Panc1 (cell line): ENCODE measurements at regions not wholly inside any gene's neighbourhood (a gene's known extent, or its start where the extent isn't known, plus 50 kb on each side); places are given as distances from the start of the nearest gene placed in this dataset.

Experiments used
- ATAC-seq: fragments of 200-7000 bp; cut with Tn5 transposase; 2 replicates; pipeline ENCODE4 v1.9.1; 2020; ENCODE audit warnings: mild to moderate bottlenecking, moderate library complexity
- BruUV-seq: library from RNA; stranded (reverse); fragments of 400-500 nt; replicated peaks from 2 replicates; lab custom pipeline; 2021; lab: Mats Ljungman, UMichigan
- CTCF ChIA-PET: fragments of 300-600 bp; sonication (Branson Sonifier 250); formaldehyde crosslinking; loops from one replicate; lab custom pipeline; 2022; ENCODE audit warnings: antibody characterized with exemption; lab: Charles Lee
- POLR2A ChIA-PET: fragments of 300-600 bp; sonication (Branson Sonifier 250); formaldehyde crosslinking; loops from one replicate; lab custom pipeline; 2022; ENCODE audit warnings: antibody characterized with exemption; lab: Charles Lee
- DNase-seq: peaks from one replicate; pipeline ENCODE4 v3.0.0-alpha.2; 2010; ENCODE audit warnings: low read depth, low spot score
- H3K27ac ChIP-seq: 2 replicates; pipeline ENCODE4 v1.5.1; 2011; ENCODE audit warnings: mild to moderate bottlenecking, low read length, inconsistent platforms
- H3K27me3 ChIP-seq: fragments of 200-500 bp; sonication (Bioruptor generic); 2 replicates; pipeline ENCODE4 v1.6.0; 2014; ENCODE audit warnings: low read length, inconsistent platforms; ENCODE audit not compliant: control insufficient read depth, insufficient read depth
- H3K36me3 ChIP-seq: fragments of 200-500 bp; sonication (Bioruptor generic); 2 replicates; pipeline ENCODE4 v1.5.1; 2014; ENCODE audit warnings: inconsistent platforms, mild to moderate bottlenecking, low read length, moderate library complexity; ENCODE audit not compliant: control insufficient read depth, insufficient read depth
- H3K4me1 ChIP-seq: 2 replicates; pipeline ENCODE4 v1.5.1; 2011; ENCODE audit warnings: inconsistent platforms, mild to moderate bottlenecking, low read length, moderate library complexity; ENCODE audit not compliant: control insufficient read depth, insufficient read depth
- H3K4me3 ChIP-seq, 2 experiments: 2 replicates each; pipeline ENCODE4 v1.5.1; 2011 to 2012; ENCODE audit warnings: low read depth in 2 of 2, low read length in 2 of 2, mild to moderate bottlenecking in 2 of 2, inconsistent platforms in 1 of 2, moderate library complexity in 1 of 2
- H3K9me3 ChIP-seq: fragments of 200-500 bp; sonication (Bioruptor generic); 2 replicates; pipeline ENCODE4 v1.5.1; 2014; ENCODE audit warnings: low read depth, mild to moderate bottlenecking, inconsistent platforms, low read length, moderate library complexity; ENCODE audit not compliant: control insufficient read depth, insufficient read depth
- POLR2AphosphoS5 ChIP-seq: IDR thresholded peaks from 2 replicates; pipeline ENCODE4 v1.6.1; 2012; ENCODE audit warnings: mild to moderate bottlenecking, low read depth, low read length, moderate library complexity
- SIN3A ChIP-seq: IDR thresholded peaks from 2 replicates; pipeline ENCODE4 v1.6.1; 2012; ENCODE audit warnings: low read depth, mild to moderate bottlenecking, low read length, moderate library complexity, borderline replicate concordance; ENCODE audit not compliant: insufficient read depth
- TCF7L2 ChIP-seq: IDR thresholded peaks from 2 replicates; pipeline ENCODE4 v1.6.1; 2011; ENCODE audit warnings: mild to moderate bottlenecking, low read depth, low read length, inconsistent platforms
- in situ Hi-C: cut with HindIII; loops from 2 replicates; pipeline ENCODE4 v1.10.0; 2016; ENCODE audit warnings: low sequenced_read_pairs, low pct_unique_long_range_greater_than_20kb
- intact Hi-C: fragments of 100-400 bp; cut with micrococcal nuclease; formaldehyde crosslinking; loops from one replicate; pipeline ENCODE4 v1.10.0; 2022; ENCODE audit not compliant: unreplicated experiment
- TF ChIP-seq, protein P1 (sequence below), 2 experiments: IDR thresholded peaks; 2 replicates each; pipeline ENCODE4 v1.6.1; 2011 to 2012; ENCODE audit warnings: low read depth in 2 of 2, control low read depth in 1 of 2, low read length in 1 of 2, mild to moderate bottlenecking in 1 of 2, moderate library complexity in 1 of 2; ENCODE audit not compliant: insufficient read depth in 1 of 2
- TF ChIP-seq, protein P2 (sequence below): fragments of 450-650 bp; IDR thresholded peaks from 2 replicates; pipeline ENCODE4 v1.5.1; 2017; ENCODE audit warnings: mild to moderate bottlenecking

DNA sequence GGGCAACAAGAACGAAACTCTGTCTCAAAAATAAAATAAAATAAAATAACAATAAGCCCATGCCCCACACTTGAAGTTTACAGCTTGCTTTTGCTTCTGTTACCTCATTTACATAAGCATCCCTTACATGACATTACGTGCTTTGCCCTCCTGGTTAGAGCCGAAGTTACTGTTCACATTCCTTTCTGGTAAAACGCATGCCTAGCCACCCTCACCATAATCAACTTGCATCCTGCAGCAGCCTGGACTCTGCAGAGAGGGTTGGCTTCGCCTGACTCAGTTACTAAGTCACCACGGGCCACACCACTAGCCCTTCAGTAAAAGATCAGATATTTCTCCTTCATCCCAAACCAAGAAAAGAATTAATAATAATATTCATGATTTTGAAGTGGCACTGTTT lies 736.0 kb upstream of the AUTS2 start:
- ATAC-seq (no peak), DNase-seq (no peak)
- H3K4me1 ChIP-seq, result no peaks in the 10 kb centered on the region
- ChIA-PET POLR2A (no interaction called here), CTCF (no interaction called here)
- no TSS peak for BruUV-seq
- no peaks in the 10 kb centered on the region for H3K27me3 ChIP-seq
- no peak overlapping the region for H3K4me3 ChIP-seq
- TF ChIP-seq, protein P1, sequence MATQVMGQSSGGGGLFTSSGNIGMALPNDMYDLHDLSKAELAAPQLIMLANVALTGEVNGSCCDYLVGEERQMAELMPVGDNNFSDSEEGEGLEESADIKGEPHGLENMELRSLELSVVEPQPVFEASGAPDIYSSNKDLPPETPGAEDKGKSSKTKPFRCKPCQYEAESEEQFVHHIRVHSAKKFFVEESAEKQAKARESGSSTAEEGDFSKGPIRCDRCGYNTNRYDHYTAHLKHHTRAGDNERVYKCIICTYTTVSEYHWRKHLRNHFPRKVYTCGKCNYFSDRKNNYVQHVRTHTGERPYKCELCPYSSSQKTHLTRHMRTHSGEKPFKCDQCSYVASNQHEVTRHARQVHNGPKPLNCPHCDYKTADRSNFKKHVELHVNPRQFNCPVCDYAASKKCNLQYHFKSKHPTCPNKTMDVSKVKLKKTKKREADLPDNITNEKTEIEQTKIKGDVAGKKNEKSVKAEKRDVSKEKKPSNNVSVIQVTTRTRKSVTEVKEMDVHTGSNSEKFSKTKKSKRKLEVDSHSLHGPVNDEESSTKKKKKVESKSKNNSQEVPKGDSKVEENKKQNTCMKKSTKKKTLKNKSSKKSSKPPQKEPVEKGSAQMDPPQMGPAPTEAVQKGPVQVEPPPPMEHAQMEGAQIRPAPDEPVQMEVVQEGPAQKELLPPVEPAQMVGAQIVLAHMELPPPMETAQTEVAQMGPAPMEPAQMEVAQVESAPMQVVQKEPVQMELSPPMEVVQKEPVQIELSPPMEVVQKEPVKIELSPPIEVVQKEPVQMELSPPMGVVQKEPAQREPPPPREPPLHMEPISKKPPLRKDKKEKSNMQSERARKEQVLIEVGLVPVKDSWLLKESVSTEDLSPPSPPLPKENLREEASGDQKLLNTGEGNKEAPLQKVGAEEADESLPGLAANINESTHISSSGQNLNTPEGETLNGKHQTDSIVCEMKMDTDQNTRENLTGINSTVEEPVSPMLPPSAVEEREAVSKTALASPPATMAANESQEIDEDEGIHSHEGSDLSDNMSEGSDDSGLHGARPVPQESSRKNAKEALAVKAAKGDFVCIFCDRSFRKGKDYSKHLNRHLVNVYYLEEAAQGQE (IDR thresholded peaks at IDR 0.05; ENCODE audit: insufficient read depth in 1 of 2, low read depth in 2 of 2, low read length in 1 of 2), result no peak
- TF ChIP-seq TCF7L2, result no peak
- TF ChIP-seq, protein P2, sequence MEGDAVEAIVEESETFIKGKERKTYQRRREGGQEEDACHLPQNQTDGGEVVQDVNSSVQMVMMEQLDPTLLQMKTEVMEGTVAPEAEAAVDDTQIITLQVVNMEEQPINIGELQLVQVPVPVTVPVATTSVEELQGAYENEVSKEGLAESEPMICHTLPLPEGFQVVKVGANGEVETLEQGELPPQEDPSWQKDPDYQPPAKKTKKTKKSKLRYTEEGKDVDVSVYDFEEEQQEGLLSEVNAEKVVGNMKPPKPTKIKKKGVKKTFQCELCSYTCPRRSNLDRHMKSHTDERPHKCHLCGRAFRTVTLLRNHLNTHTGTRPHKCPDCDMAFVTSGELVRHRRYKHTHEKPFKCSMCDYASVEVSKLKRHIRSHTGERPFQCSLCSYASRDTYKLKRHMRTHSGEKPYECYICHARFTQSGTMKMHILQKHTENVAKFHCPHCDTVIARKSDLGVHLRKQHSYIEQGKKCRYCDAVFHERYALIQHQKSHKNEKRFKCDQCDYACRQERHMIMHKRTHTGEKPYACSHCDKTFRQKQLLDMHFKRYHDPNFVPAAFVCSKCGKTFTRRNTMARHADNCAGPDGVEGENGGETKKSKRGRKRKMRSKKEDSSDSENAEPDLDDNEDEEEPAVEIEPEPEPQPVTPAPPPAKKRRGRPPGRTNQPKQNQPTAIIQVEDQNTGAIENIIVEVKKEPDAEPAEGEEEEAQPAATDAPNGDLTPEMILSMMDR, result no peak
- in situ Hi-C loops, result no loop called here
- no peak overlapping the region for H3K27ac ChIP-seq
- intact Hi-C loops, result no loop called here
- no peaks in the 10 kb centered on the region for H3K36me3 ChIP-seq
- no peaks in the 10 kb centered on the region for H3K9me3 ChIP-seq

DNA sequence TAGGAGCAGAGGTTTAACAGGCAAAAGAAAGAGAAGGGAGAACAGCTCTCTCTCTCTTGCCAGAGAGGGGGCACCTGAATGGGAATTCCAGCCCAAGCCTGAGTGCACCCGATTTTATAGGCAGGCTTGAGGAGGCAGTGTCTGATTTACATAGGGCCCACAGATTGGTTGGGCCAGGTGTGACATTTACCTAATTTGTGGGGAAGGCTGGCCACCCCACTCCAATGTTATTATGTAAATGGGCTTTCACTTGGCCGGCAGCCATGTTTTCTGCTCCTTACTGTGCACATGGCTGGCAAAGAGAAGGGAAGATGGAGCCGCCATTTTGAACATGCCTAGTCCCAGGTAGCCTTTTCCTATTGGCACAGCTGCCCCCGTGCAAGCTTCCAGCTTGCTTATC lies 735.5 kb upstream of the AUTS2 start:
- no peak overlapping the region for H3K4me3 ChIP-seq
- no peaks in the 10 kb centered on the region for H3K36me3 ChIP-seq
- no peaks in the 10 kb centered on the region for H3K4me1 ChIP-seq
- ATAC-seq (no peak), DNase-seq (no peak)
- ChIA-PET CTCF (no interaction called here), POLR2A (no interaction called here)
- intact Hi-C loops, result no loop called here
- in situ Hi-C loops, result no loop called here
- no peaks in the 10 kb centered on the region for H3K9me3 ChIP-seq
- no peaks in the 10 kb centered on the region for H3K27me3 ChIP-seq
- no peak overlapping the region for H3K27ac ChIP-seq
- TF ChIP-seq, protein P2, result no peak
- TF ChIP-seq TCF7L2, result no peak
- TF ChIP-seq POLR2AphosphoS5, result no peak
- TF ChIP-seq SIN3A, result no peak
- TF ChIP-seq, protein P1 (IDR thresholded peaks at IDR 0.05; ENCODE audit: insufficient read depth in 1 of 2, low read depth in 2 of 2, low read length in 1 of 2), result no peak
- BruUV-seq, result no TSS peak
